ENCODE measurements at regions not wholly inside any gene's neighbourhood (a gene's known extent, or its start where the extent isn't known, plus 50 kb on each side); places are given as distances from the start of the nearest gene placed in this dataset.

DNA sequence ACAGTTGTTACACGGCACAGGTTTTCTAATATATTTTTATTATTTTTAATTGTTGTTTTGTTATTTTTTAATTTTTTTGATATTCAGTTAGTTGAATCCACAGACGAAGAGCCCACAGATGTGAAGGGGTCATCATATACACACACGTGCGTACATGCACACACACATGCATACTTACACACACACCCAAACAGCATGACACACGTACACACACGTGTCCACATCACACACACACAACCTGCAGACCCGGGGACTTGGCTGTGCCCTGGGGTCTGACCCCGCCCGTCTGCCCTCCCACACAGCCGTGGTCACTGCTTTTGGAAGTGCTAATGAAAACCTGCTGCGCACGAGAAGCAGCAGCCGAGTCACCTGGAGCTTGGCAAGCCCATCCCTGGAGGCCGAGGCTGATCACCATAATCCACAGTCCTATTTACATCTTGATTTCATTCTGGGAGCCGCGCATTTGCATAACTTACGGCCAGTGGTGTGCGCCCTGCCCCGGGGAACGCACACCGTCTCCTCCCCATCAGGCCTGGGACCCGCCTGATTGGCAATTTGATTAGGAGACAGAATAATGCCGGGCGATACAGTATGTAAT is 110.3 kb downstream of the BRD1 start:
- Histone ChIP-seq H3K36me3 (ENCODE audit: low read depth) (no peaks in the 10 kb centered on the region), H3K27me3 (replicated peaks; ENCODE audit: insufficient read depth) (no peaks in the 10 kb centered on the region; the same call in 1 of the 2 replicates), H3K4me2 (ENCODE audit: unreplicated experiment) (no peak overlapping the region), H3K4me3 (no peak overlapping the region), H3F3A (ENCODE audit: insufficient read depth) (no peaks in the 10 kb centered on the region), H4K20me1 (ENCODE audit: insufficient read depth) (no peaks in the 10 kb centered on the region), H3K9me2 (ENCODE audit: insufficient read depth) (no peaks in the 10 kb centered on the region), H3K9ac (no peak overlapping the region), H3K4me1 (ENCODE audit: insufficient read depth) (no peaks in the 10 kb centered on the region), H3K27ac (no peak overlapping the region), H3K79me2 (ENCODE audit: insufficient read depth) (no peaks in the 10 kb centered on the region), H2AFZ (no peak overlapping the region), H3K9me3 (ENCODE audit: low read depth) (no peaks in the 10 kb centered on the region)
- DNase-seq, result no peak
- TF ChIP-seq EZH2 (IDR thresholded peaks at IDR 0.05; ENCODE audit: insufficient read depth, poor library complexity, severe bottlenecking) (no peak), EZH2phosphoT487 (IDR thresholded peaks at IDR 0.05; ENCODE audit: insufficient read depth, low read depth) (no peak)
- in situ Hi-C loops (cut with MboI), result no loop called here
- 22 to 24% methylated on average over 24 of the region's 24 CpGs for WGBS, 2 experiments (ENCODE audit: low coverage in 1 of 2, low lambda C conversion rate in 2 of 2, missing lambda C conversion rate in 2 of 2)

- H3K36me3 ChIP-seq (ENCODE audit: low read depth), result no peaks in the 10 kb centered on the region
Observed at GRCh38 chr22:49716441-49716840, 111.2 kb downstream of the BRD1 start.

DNA sequence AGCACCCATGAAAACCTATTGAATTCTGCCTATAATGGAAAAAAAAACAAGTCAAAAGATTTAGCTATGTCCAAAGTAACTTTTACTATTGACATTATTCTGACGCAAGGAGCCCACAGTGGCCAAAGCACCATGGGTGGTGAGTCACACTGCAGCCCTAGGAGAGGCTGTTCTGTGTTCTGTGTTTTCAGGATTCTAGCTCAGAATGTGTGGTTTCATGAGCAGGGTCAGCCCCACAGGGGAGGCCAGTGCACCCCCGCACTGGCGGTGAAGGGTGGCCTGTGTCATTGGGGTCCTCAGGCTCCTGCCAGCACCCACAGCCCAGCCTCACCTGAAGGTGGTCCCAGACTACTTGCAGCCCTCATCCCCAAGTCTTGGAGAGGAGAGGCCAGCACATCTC is 112.2 kb downstream of the BRD1 start:
- Histone ChIP-seq H3K4me2 (ENCODE audit: unreplicated experiment) (no peak overlapping the region), H3K79me2 (ENCODE audit: insufficient read depth) (no peaks in the 10 kb centered on the region), H3K9me2 (ENCODE audit: insufficient read depth) (no peaks in the 10 kb centered on the region), H3K9me3 (ENCODE audit: low read depth) (no peaks in the 10 kb centered on the region), H3F3A (ENCODE audit: insufficient read depth) (no peaks in the 10 kb centered on the region), H3K9ac (no peak overlapping the region), H3K4me1 (ENCODE audit: insufficient read depth) (no peaks in the 10 kb centered on the region), H3K27ac (no peak overlapping the region), H4K20me1 (ENCODE audit: insufficient read depth) (no peaks in the 10 kb centered on the region), H2AFZ (no peak overlapping the region), H3K4me3 (no peak overlapping the region), H3K27me3 (replicated peaks; ENCODE audit: insufficient read depth) (no peaks in the 10 kb centered on the region; the same call in 1 of the 2 replicates), H3K36me3 (ENCODE audit: low read depth) (no peaks in the 10 kb centered on the region)
- no peak for TF ChIP-seq EZH2 (IDR thresholded peaks at IDR 0.05; ENCODE audit: insufficient read depth, poor library complexity, severe bottlenecking)
- no peak for TF ChIP-seq EZH2phosphoT487 (IDR thresholded peaks at IDR 0.05; ENCODE audit: insufficient read depth, low read depth)
- DNase-seq, result peak; percentile 13
- in situ Hi-C loops (cut with MboI), result no loop called here
- WGBS, 2 experiments (ENCODE audit: low coverage in 1 of 2, low lambda C conversion rate in 2 of 2, missing lambda C conversion rate in 2 of 2), result 40 to 50% methylated on average over 3 of the region's 3 CpGs

More at GRCh38 chr22:49716441-49716840, 111.2 kb downstream of the BRD1 start:
- TF ChIP-seq EZH2 (IDR thresholded peaks at IDR 0.05; ENCODE audit: insufficient read depth, poor library complexity, severe bottlenecking) (no peak), EZH2phosphoT487 (IDR thresholded peaks at IDR 0.05; ENCODE audit: insufficient read depth, low read depth) (no peak)
- H3K9me2 ChIP-seq (ENCODE audit: insufficient read depth), result no peaks in the 10 kb centered on the region
- no peaks in the 10 kb centered on the region for H3K9me3 ChIP-seq (ENCODE audit: low read depth)
- H3K27ac ChIP-seq, result no peak overlapping the region
- no peak overlapping the region for H3K9ac ChIP-seq
- no peaks in the 10 kb centered on the region for H3F3A ChIP-seq (ENCODE audit: insufficient read depth)
- H3K4me2 ChIP-seq (ENCODE audit: unreplicated experiment), result no peak overlapping the region
- WGBS, 2 experiments (ENCODE audit: low coverage in 1 of 2, low lambda C conversion rate in 2 of 2, missing lambda C conversion rate in 2 of 2), result 18 to 27% methylated on average over 7 to 12 of the region's 12 CpGs
- no peak overlapping the region for H2AFZ ChIP-seq
- DNase-seq, result no peak
- H3K79me2 ChIP-seq (ENCODE audit: insufficient read depth), result no peaks in the 10 kb centered on the region
- in situ Hi-C loops (cut with MboI), result no loop called here
- H3K27me3 ChIP-seq (replicated peaks; ENCODE audit: insufficient read depth), result no peaks in the 10 kb centered on the region; the same call in 1 of the 2 replicates
- H3K4me1 ChIP-seq (ENCODE audit: insufficient read depth), result no peaks in the 10 kb centered on the region
- no peak overlapping the region for H3K4me3 ChIP-seq
- H4K20me1 ChIP-seq (ENCODE audit: insufficient read depth), result no peaks in the 10 kb centered on the region

DNA sequence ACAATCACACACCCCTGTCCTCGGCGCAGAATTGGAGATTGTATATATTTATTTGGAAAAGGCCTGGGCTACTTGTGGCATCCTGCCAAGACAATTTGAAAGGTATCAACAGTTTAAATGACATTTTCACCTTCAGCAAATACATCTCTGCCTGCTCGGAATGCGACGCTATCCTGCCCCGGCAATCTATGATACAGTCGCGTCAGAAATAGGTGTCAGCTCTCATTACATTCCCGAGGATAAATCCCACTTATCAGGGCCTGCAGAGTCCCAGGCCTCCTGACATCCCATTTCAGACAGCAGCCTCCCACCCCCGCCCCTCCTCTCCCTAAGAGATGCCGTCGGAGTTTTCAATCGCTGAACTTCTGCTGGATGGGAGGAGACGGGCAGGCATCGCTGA is 114.7 kb downstream of the BRD1 start:
- TF ChIP-seq EZH2 (IDR thresholded peaks at IDR 0.05; ENCODE audit: insufficient read depth, poor library complexity, severe bottlenecking), result no peak
- TF ChIP-seq EZH2phosphoT487 (IDR thresholded peaks at IDR 0.05; ENCODE audit: insufficient read depth, low read depth), result no peak
- no peak overlapping the region for H3K4me2 ChIP-seq (ENCODE audit: unreplicated experiment)
- H3K4me1 ChIP-seq (ENCODE audit: insufficient read depth), result no peaks in the 10 kb centered on the region
- H4K20me1 ChIP-seq (ENCODE audit: insufficient read depth), result no peaks in the 10 kb centered on the region
- H3K9me2 ChIP-seq (ENCODE audit: insufficient read depth), result no peaks in the 10 kb centered on the region
- H3K9ac ChIP-seq, result no peak overlapping the region
- no peaks in the 10 kb centered on the region for H3K79me2 ChIP-seq (ENCODE audit: insufficient read depth)
- H2AFZ ChIP-seq, result no peak overlapping the region
- DNase-seq, result no peak
- no peaks in the 10 kb centered on the region for H3F3A ChIP-seq (ENCODE audit: insufficient read depth)
- H3K36me3 ChIP-seq (ENCODE audit: low read depth), result no peaks in the 10 kb centered on the region
- no peaks in the 10 kb centered on the region; the same call in 1 of the 2 replicates for H3K27me3 ChIP-seq (replicated peaks; ENCODE audit: insufficient read depth)
- H3K4me3 ChIP-seq, result no peak overlapping the region
- WGBS, 2 experiments (ENCODE audit: low coverage in 1 of 2, low lambda C conversion rate in 2 of 2, missing lambda C conversion rate in 2 of 2), result 53 to 54% methylated on average over 15 of the region's 15 CpGs
- H3K27ac ChIP-seq, result no peak overlapping the region
- in situ Hi-C loops (cut with MboI), result no loop called here
- H3K9me3 ChIP-seq (ENCODE audit: low read depth), result no peaks in the 10 kb centered on the region
